Stimulated activated CD4-positive, alpha-beta T cell treated with anti-CD3 and anti-CD28 coated beads, Interleukin-4, amount 100 ng/mL, for 4 hours (primary cell): ENCODE measurements at regions not wholly inside any gene's neighbourhood (a gene's known extent, or its start where the extent isn't known, plus 50 kb on each side); places are given as distances from the start of the nearest gene placed in this dataset.

Experiments
- DNase-seq, 2 experiments: peaks; one replicate each; pipeline ENCODE4 v3.0.0-alpha.2; 2020

DNA sequence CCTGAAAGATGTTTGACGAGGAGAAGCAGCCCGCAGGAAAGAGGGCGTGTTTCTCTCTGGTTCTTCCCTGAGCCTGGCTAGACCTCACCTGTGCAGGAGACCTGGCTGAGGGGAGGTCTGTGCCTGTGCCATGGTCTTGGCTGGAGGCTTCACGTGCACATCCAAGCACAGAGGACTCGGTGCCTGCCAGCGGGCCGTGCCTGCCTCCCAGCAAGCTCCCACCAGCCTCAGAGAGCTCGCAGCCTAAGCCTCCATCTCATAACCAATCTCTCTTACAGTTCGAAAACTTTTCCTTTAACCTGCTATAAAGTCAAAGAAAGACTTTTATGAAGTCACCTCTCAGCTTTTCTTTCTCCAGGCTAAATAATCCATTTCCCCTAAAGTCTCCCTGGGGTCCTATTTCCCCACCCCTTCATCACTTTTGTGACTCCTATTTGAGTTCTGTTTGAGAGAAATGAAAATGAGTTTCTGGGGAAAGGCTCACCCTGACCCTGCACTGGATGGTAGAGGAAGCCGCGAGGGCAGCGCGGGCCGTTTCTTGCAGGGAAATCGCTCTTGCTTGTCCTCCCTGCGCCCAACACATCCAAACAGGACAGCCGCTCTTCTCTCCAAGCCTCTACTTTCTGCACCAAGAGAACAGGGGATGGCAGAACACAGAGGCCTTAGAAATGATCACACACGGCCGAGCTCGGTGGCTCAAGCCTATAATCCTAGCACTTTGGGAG lies 521.0 kb downstream of the SOX11 start:
- no peak for DNase-seq

- DNase-seq: no peak
Observed at GRCh38 chr2:6214471-6214870, 522.3 kb downstream of the SOX11 start.

- DNase-seq: no peak
Observed at GRCh38 chr2:6215053-6215452, 522.9 kb downstream of the SOX11 start.

DNA sequence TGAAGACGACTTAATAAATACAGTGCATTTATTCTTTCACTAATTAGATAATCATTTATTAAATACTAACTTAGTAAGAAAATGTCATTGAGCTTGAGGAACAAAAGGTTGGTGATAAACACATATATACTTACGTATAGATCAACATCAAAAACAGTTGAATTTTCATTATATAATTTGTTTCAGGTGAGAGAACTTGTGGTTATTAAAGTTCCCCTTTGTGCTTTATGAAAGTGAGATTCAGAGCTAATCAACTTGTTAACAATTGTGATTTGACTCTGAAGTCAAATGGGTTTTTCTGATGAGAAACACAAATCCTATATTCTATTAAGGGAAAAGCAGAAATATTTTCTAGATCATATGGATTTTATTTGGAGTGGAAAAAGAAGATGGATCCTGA lies 524.0 kb downstream of the SOX11 start:
- no peak for DNase-seq

GRCh38 chr2:6218926-6219325 lies 526.7 kb downstream of the SOX11 start:
- DNase-seq: no peak

DNA sequence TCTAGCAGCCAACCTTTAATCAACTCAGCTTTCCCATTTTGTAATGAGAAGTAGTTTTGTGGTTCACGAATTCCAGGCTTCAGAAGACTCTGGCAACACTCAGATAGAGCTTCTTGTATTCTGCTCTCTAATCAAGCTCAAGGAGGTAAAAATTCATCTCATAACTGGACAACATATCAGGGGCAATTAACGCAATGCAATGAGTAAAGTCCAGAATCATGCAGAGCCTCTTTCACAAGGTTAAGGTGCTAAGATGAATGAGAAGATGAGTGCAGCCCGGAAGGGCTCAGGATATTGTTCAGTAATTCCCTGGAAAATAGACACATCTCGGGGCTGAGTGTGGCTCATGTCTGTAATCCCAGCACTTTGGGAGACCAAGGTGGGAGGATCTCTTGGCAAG lies 527.7 kb downstream of the SOX11 start:
- DNase-seq: no peak

DNA sequence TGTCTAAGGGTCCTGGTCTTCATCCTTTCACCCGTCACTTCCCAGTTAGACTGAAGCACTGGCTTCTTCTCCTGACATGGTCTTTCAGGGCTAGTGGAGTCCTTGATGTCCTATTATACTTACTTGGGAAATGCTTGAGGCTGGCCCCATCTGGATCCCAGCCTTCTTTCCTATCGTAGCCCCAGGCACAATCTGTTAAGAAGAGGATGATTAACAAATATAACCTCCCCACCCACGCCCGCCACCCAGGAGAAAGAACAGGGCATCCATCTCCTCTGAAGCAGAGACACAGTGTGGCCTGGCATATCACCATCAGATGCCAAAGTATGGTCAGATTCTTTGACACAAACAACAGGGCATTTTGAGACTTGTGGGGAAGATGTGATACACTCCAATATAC lies 530.1 kb downstream of the SOX11 start:
- no peak for DNase-seq

DNA sequence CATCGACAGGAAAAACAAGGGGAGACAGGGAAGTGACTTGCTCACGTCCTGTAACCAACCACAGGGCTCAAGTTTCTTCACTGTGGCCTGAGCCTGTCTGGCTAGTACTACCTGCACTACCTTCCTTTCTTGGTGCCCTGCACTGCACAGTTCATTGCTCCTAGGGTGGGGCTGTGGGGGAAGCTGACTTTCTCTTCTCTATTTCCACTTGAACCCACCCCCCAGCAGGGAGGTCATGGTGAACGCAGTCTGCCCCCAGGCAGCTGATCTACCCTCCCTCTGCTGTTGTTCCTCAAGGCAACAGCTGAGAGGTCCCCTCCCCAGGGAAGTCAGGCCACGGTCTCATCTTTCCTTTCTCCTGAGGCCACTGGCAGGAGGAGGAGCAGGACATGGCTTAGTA lies 532.1 kb downstream of the SOX11 start:
- no peak for DNase-seq

GRCh38 chr2:6228251-6228650 lies 536.1 kb downstream of the SOX11 start:
- no peak for DNase-seq

DNA sequence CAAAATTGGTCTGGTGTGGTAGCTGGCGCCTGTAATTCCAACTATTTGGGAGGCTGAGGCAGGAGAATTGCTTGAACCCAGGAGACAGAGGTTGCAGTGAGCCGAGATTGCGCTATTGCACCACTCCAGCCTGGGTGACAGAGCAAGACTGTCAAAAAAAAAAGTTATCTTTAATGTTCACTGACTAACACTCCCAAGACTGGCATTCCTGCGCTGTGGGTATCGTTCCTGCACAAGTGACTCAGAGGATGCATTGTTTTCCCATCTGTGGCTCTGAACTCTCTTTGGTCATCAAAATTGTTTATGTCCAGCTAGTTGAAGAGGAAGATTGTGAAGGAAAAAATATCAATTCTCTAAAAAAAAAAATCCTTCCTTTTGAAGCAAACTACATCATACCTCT lies 539.0 kb downstream of the SOX11 start:
- DNase-seq: no peak

DNA sequence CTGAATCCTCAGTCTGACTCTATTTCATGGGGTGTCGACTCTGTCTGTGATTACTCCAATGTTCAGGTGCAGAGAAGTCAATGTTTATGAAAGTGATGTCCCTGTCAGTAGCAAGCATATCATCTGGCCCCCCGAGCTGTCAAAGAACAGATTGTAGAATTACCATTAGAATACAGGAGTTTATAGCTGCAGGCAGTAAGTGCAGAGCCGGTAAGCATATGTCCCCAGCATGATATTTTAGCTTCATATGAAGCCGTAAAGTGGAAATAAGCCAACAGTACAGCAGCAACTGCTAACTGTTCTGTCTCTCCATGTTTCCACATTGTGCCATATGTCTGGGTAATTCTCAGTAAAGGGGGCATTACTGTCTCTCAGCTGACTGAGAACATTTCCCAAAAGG lies 541.8 kb downstream of the SOX11 start:
- no peak for DNase-seq

DNA sequence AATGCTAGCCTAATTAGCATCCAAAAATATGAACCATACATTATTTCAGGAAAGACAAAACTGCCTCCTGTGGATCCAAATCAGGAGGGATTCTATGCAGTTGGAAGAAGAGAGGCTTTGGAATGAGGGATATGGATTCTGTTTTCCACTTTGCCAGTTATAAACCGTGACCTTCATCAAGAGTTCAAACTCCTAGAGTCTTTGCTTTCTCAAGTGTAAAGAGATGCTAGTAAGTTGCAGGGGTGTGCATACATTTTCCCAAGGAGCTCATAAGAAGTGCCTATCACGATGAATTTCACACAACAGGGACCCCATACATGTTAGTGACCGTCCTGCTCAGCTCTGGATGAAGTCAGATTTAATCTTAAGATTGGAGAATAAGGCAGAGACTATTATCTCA lies 542.5 kb downstream of the SOX11 start:
- DNase-seq: no peak

- no peak for DNase-seq
Observed at GRCh38 chr2:6236317-6236716, 544.1 kb downstream of the SOX11 start.

GRCh38 chr2:6237039-6237660 lies 545.0 kb downstream of the SOX11 start:
- DNase-seq: no peak

DNA sequence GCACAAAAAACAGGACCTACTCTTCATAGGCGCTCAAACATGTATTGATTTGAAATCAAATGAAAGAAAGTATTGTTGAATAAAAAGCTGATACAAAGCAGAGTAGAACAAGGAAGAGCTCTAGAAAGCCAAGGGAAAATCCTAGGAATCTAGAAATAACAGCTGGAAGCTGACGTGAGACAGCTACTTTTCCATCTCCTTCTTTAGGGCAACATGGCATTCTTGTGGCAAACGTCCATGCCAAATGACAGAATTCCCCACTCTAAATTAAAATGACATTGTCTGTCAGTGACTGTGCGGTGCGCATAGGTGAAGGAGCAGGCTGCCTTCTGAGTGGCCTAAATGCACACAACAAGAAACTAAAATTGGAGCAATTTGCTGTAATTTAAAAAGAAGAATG lies 557.4 kb downstream of the SOX11 start:
- no peak for DNase-seq

DNA sequence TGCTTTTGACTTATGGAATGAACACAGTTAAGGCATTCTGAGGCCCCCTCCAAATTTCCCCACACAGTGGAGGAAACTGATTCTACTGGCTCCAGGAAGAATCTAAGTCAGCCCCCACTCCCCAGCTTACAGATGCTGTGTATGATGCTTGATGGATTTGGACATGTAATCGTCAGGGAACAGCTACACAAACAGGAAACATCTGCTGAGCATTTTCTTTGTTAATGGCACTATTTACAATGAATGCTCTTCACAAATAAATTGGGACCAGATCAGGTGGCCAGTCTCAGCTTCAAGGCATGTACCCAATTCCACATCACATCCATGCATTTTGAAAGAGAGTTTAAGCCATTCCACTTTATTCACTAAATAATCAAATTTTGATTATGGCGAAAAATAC lies 562.3 kb downstream of the SOX11 start:
- no peak for DNase-seq

DNA sequence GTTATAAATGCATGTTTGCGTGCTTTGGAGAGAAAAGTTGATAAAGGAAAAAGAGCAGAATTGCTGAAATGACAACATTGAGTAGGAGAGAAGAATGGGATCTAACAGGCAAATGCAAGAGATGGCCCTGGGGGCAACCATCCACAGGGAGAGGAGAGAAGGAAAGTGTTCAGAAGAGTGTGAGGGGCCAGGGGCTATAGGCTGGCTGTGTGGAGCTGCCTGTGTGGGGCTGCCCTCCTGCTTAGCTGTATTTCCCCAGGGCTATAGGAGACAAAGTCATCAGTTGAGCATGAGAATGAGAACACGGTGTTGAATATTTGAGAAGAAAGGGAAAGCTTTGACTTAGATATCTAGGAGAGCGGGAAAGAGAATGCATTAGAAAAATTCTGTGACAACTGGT lies 572.0 kb downstream of the SOX11 start:
- no peak for DNase-seq

GRCh38 chr2:6281524-6281923 lies 584.2 kb downstream of the CMPK2 start:
- DNase-seq: no peak

DNA sequence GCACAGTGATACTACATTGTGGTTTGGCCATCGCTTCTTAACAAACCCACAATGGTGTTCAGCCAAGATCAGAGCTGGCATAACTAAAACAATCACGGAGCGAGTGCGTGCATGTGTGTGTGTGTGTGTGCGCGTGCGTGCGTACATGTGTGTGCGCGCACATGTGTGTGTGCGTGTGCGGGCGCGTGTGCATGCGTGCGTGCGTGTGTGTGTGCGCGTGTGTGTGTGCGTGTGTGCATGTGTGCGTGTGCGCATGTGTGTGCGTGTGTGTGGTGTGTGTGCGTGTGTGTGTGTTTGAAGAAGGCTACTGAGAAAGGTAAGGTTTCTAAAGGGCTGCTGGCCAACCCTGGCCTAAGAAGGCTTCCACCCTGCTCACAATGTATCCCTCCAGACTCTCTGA lies 582.4 kb downstream of the CMPK2 start:
- DNase-seq: no peak

DNA sequence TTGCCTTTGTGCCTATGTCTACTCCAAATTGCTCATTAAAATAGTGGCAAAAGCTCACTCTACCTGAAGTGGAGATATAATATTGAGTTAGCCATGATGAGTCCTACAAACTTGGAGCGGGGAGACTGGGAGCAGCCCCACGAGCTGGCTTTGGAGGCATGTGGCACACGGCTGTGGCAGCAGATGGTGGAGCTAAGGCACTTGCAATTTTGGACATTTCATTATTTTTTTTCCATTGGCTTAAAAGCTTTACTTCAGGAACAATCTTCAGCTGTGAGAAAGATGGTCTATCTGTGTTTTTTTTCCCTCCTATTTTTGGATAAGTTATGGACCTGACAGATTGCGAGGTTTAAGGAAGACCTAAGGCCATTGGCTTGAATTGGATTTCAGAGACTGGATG lies 578.3 kb downstream of the CMPK2 start:
- DNase-seq: no peak

DNA sequence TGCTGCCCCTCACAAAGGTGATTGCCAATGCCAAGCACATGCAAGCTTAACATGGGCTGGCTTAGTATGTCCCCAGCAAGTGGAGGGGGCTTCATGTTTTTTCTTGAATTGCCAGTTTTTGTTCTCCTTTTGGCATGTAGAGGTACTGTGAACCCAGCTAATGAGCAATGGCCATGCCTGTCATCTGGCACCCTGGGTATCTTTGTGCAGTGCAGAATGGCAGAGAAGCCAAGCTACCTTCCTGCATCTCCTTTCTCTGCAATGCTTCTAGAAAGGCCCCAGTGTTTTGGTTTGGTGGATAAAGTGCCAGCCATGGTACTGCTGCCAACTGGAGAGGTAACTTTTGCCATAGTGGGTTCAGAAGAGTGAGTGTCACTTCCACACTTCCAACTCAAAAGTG lies 576.9 kb downstream of the CMPK2 start:
- DNase-seq: no peak

GRCh38 chr2:6290217-6291015 lies 575.3 kb downstream of the CMPK2 start:
- no peak for DNase-seq

GRCh38 chr2:6294791-6295190 lies 570.9 kb downstream of the CMPK2 start:
- no peak for DNase-seq

GRCh38 chr2:6297238-6297637 lies 568.5 kb downstream of the CMPK2 start:
- no peak for DNase-seq
